NCI-H510A (cell line): ENCODE measurements at regions not wholly inside any gene's neighbourhood (a gene's known extent, or its start where the extent isn't known, plus 50 kb on each side); places are given as distances from the start of the nearest gene placed in this dataset.
"Not testable (repeated sequence)": the region's sequence is repeated elsewhere in the genome, so short reads cannot be mapped to it uniquely, and the experiment has no call there.

Source experiments
- DNase-seq: peaks from one replicate; lab custom pipeline; 2025; lab: John Stamatoyannopoulos, UW

- DNase-seq, result no peak
These were observed 111.8 kb upstream of the ASB18 start for GRCh38 chr2:236375973-236376476.

GRCh38 chr2:236376566-236377244, 112.5 kb upstream of the ASB18 start:
- DNase-seq, result no peak

- DNase-seq, result no peak
These were observed 115.9 kb upstream of the ASB18 start for GRCh38 chr2:236380051-236380612.

- not testable (repeated sequence) for DNase-seq
These were observed 117.0 kb upstream of the ASB18 start for GRCh38 chr2:236381253-236381652.

- DNase-seq, result not testable (repeated sequence)
These were observed 125.3 kb upstream of the ASB18 start for GRCh38 chr2:236389284-236390216.

- no peak for DNase-seq
These were observed 128.9 kb upstream of the ASB18 start for GRCh38 chr2:236393101-236393500.

- DNase-seq, result no peak
These were observed 129.4 kb upstream of the ASB18 start for GRCh38 chr2:236393581-236393980.

GRCh38 chr2:236394571-236394970, 130.4 kb upstream of the ASB18 start:
- DNase-seq, result peak; percentile 66

- peak; percentile 60 for DNase-seq
These were observed 130.9 kb upstream of the ASB18 start for GRCh38 chr2:236395067-236395466.

GRCh38 chr2:236396818-236397350, 132.7 kb upstream of the ASB18 start:
- no peak for DNase-seq

- DNase-seq, result no peak
These were observed 133.5 kb upstream of the ASB18 start for GRCh38 chr2:236397681-236398080.

GRCh38 chr2:236399409-236399808, 135.2 kb upstream of the ASB18 start:
- DNase-seq, result no peak

GRCh38 chr2:236400046-236400574, 135.9 kb upstream of the ASB18 start:
- DNase-seq, result no peak

GRCh38 chr2:236400594-236401360, 136.6 kb upstream of the ASB18 start:
- no peak for DNase-seq

GRCh38 chr2:236402033-236402790, 138.0 kb upstream of the ASB18 start:
- DNase-seq, result no peak

GRCh38 chr2:236403125-236403524, 138.9 kb upstream of the ASB18 start:
- DNase-seq, result no peak

- no peak for DNase-seq
These were observed 139.6 kb upstream of the ASB18 start for GRCh38 chr2:236403811-236404210.

- no peak for DNase-seq
These were observed 140.1 kb upstream of the ASB18 start for GRCh38 chr2:236404346-236404745.

- no peak for DNase-seq
These were observed 141.2 kb upstream of the ASB18 start for GRCh38 chr2:236405357-236405756.

- DNase-seq, result no peak
These were observed 143.9 kb upstream of the ASB18 start for GRCh38 chr2:236408090-236408489.

GRCh38 chr2:236408786-236409185, 144.6 kb upstream of the ASB18 start:
- DNase-seq, result no peak
